Psoas muscle (tissue), 7 donors: ENCODE measurements at regions not wholly inside any gene's neighbourhood (a gene's known extent, or its start where the extent isn't known, plus 50 kb on each side); places are given as distances from the start of the nearest gene placed in this dataset.
A peak's percentile ranks its signal among the peaks of the same experiment; 100 is the strongest.

Experiments
- ATAC-seq, 4 donors: fragments of 200-7000 bp; cut with Tn5 transposase; one replicate each; pipeline ENCODE4 v1.9.1; 2020; ENCODE audit warnings: moderate library complexity in 3 of 4, mild to moderate bottlenecking in 2 of 4
- DNase-seq, 2 donors: peaks; one replicate each; pipeline ENCODE4 v3.0.0-alpha.2; 2020
- H3K27ac ChIP-seq: fragments of 200-600 bp; one replicate; pipeline ENCODE4 v1.8.0; 2022
- H3K27me3 ChIP-seq, 3 donors: fragments of 200-600 bp in 1 of 3; one replicate each; pipeline versions ENCODE4 v1.6.1 to v1.8.0; 2013 to 2022; ENCODE audit warnings: low read length in 2 of 3, mild to moderate bottlenecking in 2 of 3, moderate library complexity in 1 of 3; ENCODE audit not compliant: insufficient read depth in 3 of 3
- H3K36me3 ChIP-seq, 2 donors: fragments of 200-600 bp in 1 of 2; one replicate each; pipeline versions ENCODE4 v1.6.1 to v1.8.0; 2013 to 2022; ENCODE audit warnings: low read depth in 1 of 2, mild to moderate bottlenecking in 1 of 2, moderate library complexity in 1 of 2; ENCODE audit not compliant: insufficient read depth in 1 of 2
- H3K4me1 ChIP-seq: fragments of 200-600 bp; one replicate; pipeline ENCODE4 v1.8.0; 2022
- H3K4me3 ChIP-seq: fragments of 200-600 bp; one replicate; pipeline ENCODE4 v1.8.0; 2022; ENCODE audit warnings: mild to moderate bottlenecking
- H3K9me3 ChIP-seq: fragments of 200-600 bp; one replicate; pipeline ENCODE4 v1.8.0; 2022
- CTCF ChIP-seq: fragments of 200-600 bp; IDR thresholded peaks from one replicate; pipeline ENCODE4 v1.8.0; 2022; ENCODE audit warnings: antibody characterized with exemption
- whole genome bisulfite sequencing, 3 donors: extraction: QIAGEN DNeasy Blood & Tissue Kit; methylation state at CpG; one replicate each; pipeline versions ENCODE4 v1.1.6 to v1.1.7; 2013; 5-methylcytosine and 5-hydroxymethylcytosine counted together
- intact Hi-C, 2 donors: fragments of 100-400 bp; cut with DNase I; formaldehyde crosslinking; loops; one replicate each; pipeline versions ENCODE4 v1.11.0 to v1.14.2; 2022
- donor health status: healthy with polysubstance abuse.
- donor health status: DM: no; HTN: no; CAD: no; lungs with moderate emphysema.
- donor health status: Bipolar disorder and iron deficiency.
- donor health status: healthy.
- donor health status: DM: yes; HTN: yes; CAD: no.
- donor health status: DM: no; HTN: no; CAD: no.
- donor health status: DM: yes; HTN: yes; CAD: no.

GRCh38 chr10:107579970-107580369 is 415.5 kb upstream of the SORCS1 start:
- Histone ChIP-seq H3K27ac (no peak overlapping the region), H3K4me3 (no peak overlapping the region), H3K9me3 (no peaks in the 10 kb centered on the region), H3K36me3 (no peaks in the 10 kb centered on the region), H3K4me1 (peaks cover 5% of the 10 kb centered on the region), H3K27me3 (no peaks in the 10 kb centered on the region)
- intact Hi-C loops, result no loop called here
- TF ChIP-seq CTCF, result no peak
- DNase-seq, result no peak
- ATAC-seq, result no peak
- 48 to 83% (median 72%) methylated on average over 2 of the region's 2 CpGs for WGBS, 3 donors

- WGBS, 3 donors, result 11 to 63% (median 44%) methylated on average over 2 of the region's 2 CpGs
- Histone ChIP-seq H3K4me3 (no peak overlapping the region), H3K9me3 (no peaks in the 10 kb centered on the region), H3K36me3 (no peaks in the 10 kb centered on the region), H3K4me1 (peaks cover 5% of the 10 kb centered on the region), H3K27ac (no peak overlapping the region), H3K27me3 (no peaks in the 10 kb centered on the region)
- intact Hi-C loops, result no loop called here
- no peak for DNase-seq
- no peak for TF ChIP-seq CTCF
- no peak for ATAC-seq
These were observed 412.7 kb upstream of the SORCS1 start for GRCh38 chr10:107577221-107577620.

- DNase-seq (no peak), ATAC-seq (peak; percentile 58 to 83 (median 74))
- intact Hi-C loops, result no loop called here
- no peak for TF ChIP-seq CTCF
- Histone ChIP-seq H3K4me3 (no peak overlapping the region), H3K27ac (no peak overlapping the region), H3K4me1 (peaks cover 5% of the 10 kb centered on the region), H3K9me3 (no peaks in the 10 kb centered on the region), H3K36me3 (no peaks in the 10 kb centered on the region), H3K27me3 (no peaks in the 10 kb centered on the region)
- WGBS, 3 donors, result 14 to 28% (median 17%) methylated on average over 2 of the region's 2 CpGs
These were observed 412.2 kb upstream of the SORCS1 start for GRCh38 chr10:107576746-107577145.

- no peaks in the 10 kb centered on the region for H3K4me1 ChIP-seq
- ATAC-seq (no peak), DNase-seq (no peak)
- no peaks in the 10 kb centered on the region for H3K27me3 ChIP-seq
- no peaks in the 10 kb centered on the region for H3K9me3 ChIP-seq
- intact Hi-C loops, result no loop called here
- H3K4me3 ChIP-seq, result no peak overlapping the region
- H3K36me3 ChIP-seq, result no peaks in the 10 kb centered on the region
- no peak for TF ChIP-seq CTCF
- H3K27ac ChIP-seq, result no peak overlapping the region
These were observed 400.5 kb upstream of the SORCS1 start for GRCh38 chr10:107565014-107565413.

DNA sequence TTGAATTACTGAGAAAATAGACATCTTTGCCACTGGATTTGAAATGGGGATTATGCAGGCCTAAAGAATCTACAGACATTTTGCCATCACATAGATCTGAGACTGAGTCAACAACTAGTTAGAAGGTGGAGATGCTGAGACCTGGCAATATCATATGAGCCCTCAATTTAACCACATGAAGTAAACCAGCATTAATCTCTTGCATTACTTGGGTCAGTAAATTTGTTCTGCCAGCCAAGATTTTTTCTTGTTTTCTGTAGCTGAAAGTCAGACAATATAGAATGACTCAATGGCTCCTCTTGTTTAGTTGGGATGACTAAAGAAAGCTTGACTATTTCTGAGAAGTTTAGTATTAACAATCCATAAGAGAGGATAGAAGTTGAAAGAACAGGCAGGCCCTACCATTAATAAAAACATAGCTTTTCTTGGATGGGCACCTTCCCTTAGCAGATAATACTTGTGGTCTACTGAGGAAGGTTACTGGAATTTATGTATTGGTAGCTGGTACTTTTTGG is 396.7 kb upstream of the SORCS1 start:
- ATAC-seq, result no peak
- intact Hi-C loops, result no loop called here
- no peak for TF ChIP-seq CTCF

More for the DNA sequence above, 396.7 kb upstream of the SORCS1 start:
- Histone ChIP-seq H3K9me3 (no peaks in the 10 kb centered on the region), H3K4me1 (no peaks in the 10 kb centered on the region), H3K36me3 (no peaks in the 10 kb centered on the region), H3K27me3 (no peaks in the 10 kb centered on the region), H3K4me3 (no peak overlapping the region), H3K27ac (no peak overlapping the region)
- no peak for DNase-seq
